ENCODE measurements at regions not wholly inside any gene's neighbourhood (a gene's known extent, or its start where the extent isn't known, plus 50 kb on each side); places are given as distances from the start of the nearest gene placed in this dataset.

- TF ChIP-seq CTCF (IDR thresholded peaks at IDR 0.05) (no peak), POLR2A (IDR thresholded peaks at IDR 0.05) (no peak)
These were observed 414.6 kb upstream of the PTBP2 start for GRCh38 chr1:96306809-96307560.
